PC-3 (cell line): ENCODE measurements at regions not wholly inside any gene's neighbourhood (a gene's known extent, or its start where the extent isn't known, plus 50 kb on each side); places are given as distances from the start of the nearest gene placed in this dataset.

Experiments used
- CTCF ChIP-seq: fragments of 300-600 bp; sonication (generic); conservative IDR thresholded peaks from 2 replicates; pipeline ENCODE4 v1.5.1; 2017; ENCODE audit warnings: antibody characterized with exemption, low read depth, mild to moderate bottlenecking, low read length
- EZH2 ChIP-seq: fragments of 300-600 bp; sonication (generic); IDR thresholded peaks from one replicate; pipeline ENCODE4 v1.6.1; 2017; ENCODE audit warnings: antibody characterized with exemption, mild to moderate bottlenecking, low read length; ENCODE audit not compliant: unreplicated experiment
- EZH2phosphoT487 ChIP-seq: fragments of 300-600 bp; sonication (generic); IDR thresholded peaks from 2 replicates; pipeline ENCODE4 v1.6.1; 2018; ENCODE audit warnings: mild to moderate bottlenecking, antibody characterized with exemption, low read length, borderline replicate concordance

GRCh38 chr5:34523387-34523726 lies 132.8 kb upstream of the RAI14 start:
- TF ChIP-seq CTCF (no peak), EZH2phosphoT487 (no peak), EZH2 (no peak)
